ENCODE measurements at regions not wholly inside any gene's neighbourhood (a gene's known extent, or its start where the extent isn't known, plus 50 kb on each side); places are given as distances from the start of the nearest gene placed in this dataset.

DNA sequence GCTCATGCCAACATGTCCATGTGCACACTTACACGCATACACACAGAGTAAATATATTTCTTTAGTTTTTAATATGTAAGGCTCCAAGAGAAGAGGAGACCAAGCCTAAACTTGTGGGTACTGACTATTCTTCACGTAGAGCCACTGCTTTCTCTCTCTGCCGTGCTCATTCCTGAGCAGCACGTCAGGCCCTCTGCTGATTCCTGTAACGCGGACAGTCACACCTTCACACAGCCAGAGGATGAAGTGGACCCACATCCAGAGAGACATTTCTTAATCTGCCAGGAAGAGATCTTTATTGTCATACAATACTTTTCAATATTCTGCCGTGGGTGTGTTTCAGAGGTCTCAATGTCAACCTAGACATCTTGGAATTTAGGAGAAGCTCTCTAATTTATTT, 560.7 kb downstream of the STK39 start:
- TF ChIP-seq CTCF (IDR thresholded peaks at IDR 0.05) (no peak), EP300 (IDR thresholded peaks at IDR 0.05) (no peak), POLR2A (IDR thresholded peaks at IDR 0.05) (no peak)
